ENCODE measurements at regions not wholly inside any gene's neighbourhood (a gene's known extent, or its start where the extent isn't known, plus 50 kb on each side); places are given as distances from the start of the nearest gene placed in this dataset.

GRCh38 chr6:120558294-120558693 lies 776.0 kb downstream of the TBC1D32 start:
- no CpG with 5 or more reads among the region's 2 CpGs for WGBS (ENCODE audit: insufficient coverage)
- H3K36me3 Mint-ChIP-seq = no peaks in the 10 kb centered on the region

DNA sequence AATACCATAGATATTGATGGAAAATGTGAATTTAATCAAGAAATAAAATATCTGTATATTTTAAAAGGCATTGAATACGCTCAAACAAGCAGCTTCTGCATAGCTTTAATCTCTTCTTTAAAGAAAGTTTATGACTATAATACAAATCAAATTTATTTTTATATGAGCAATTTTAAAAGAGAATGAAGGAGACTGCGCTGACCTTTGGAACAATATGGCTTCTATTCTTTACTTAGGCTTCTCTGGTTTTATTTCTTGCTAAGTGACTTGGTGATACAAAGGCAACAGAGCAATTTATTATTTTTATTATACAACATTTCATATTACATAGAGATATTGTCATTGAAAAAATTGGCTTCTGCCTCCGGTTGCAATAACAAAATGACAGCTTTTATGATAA lies 776.7 kb downstream of the TBC1D32 start:
- no peak for DNase-seq
- Histone ChIP-seq H3K79me2 (ENCODE audit: insufficient read depth, low read length) (no peaks in the 10 kb centered on the region), H3K9me3 (replicated peaks in 1 of 2; ENCODE audit: control insufficient read depth in 1 of 2, insufficient read depth in 1 of 2, low read length in 2 of 2) (no peaks in the 10 kb centered on the region), H3K4me2 (replicated peaks; ENCODE audit: extremely low read depth, low read length, poor library complexity, severe bottlenecking) (no peak overlapping the region), H4K20me1 (ENCODE audit: insufficient read depth, low read length) (no peaks in the 10 kb centered on the region), H3K36me3 (replicated peaks in 1 of 2; ENCODE audit: control insufficient read depth in 1 of 2, insufficient read depth in 2 of 2, low read length in 2 of 2) (no peaks in the 10 kb centered on the region), H3K4me3 (replicated peaks in 1 of 3; ENCODE audit: low read depth in 2 of 3, low read length in 3 of 3) (no peak overlapping the region), H3K9ac (ENCODE audit: insufficient read depth, low read length, poor library complexity, severe bottlenecking) (no peak overlapping the region), H2AFZ (ENCODE audit: insufficient read depth, low read depth, low read length, poor library complexity, severe bottlenecking) (no peak overlapping the region), H3K27me3 (ENCODE audit: control insufficient read depth in 2 of 2, insufficient read depth in 2 of 2, low read length in 2 of 2) (no peaks in the 10 kb centered on the region), H3K4me1 (ENCODE audit: control insufficient read depth in 1 of 2, insufficient read depth in 2 of 2, low read length in 2 of 2) (no peaks in the 10 kb centered on the region), H3K27ac (ENCODE audit: low read depth in 1 of 2, low read length in 2 of 2) (no peak overlapping the region)
- WGBS (ENCODE audit: insufficient coverage) = no CpG with 5 or more reads among the region's 3 CpGs
- Mint-ChIP-seq H3K36me3 (no peaks in the 10 kb centered on the region), H3K27me3 (ENCODE audit: low read depth in 3 of 3) (no peaks in the 10 kb centered on the region), H3K4me3 (no peak overlapping the region), H3K27ac (no peak overlapping the region), H3K4me1 (no peaks in the 10 kb centered on the region), H3K9me3 (peaks cover 0 to 4% (median 2%) of the 10 kb centered on the region in 7 donors)
- TF ChIP-seq CTCF (IDR thresholded peaks at IDR 0.05) = no peak
- intact Hi-C loops (cut with micrococcal nuclease) = no loop called here

More at GRCh38 chr6:120558294-120558693, 776.0 kb downstream of the TBC1D32 start:
- no peaks in the 10 kb centered on the region for H4K20me1 ChIP-seq (ENCODE audit: insufficient read depth, low read length)
- no peaks in the 10 kb centered on the region for H3K27me3 ChIP-seq (ENCODE audit: control insufficient read depth in 2 of 2, insufficient read depth in 2 of 2, low read length in 2 of 2)
- H3K36me3 ChIP-seq (replicated peaks in 1 of 2; ENCODE audit: control insufficient read depth in 1 of 2, insufficient read depth in 2 of 2, low read length in 2 of 2) = no peaks in the 10 kb centered on the region
- no peak overlapping the region for H3K27ac Mint-ChIP-seq
- no peak overlapping the region for H3K9ac ChIP-seq (ENCODE audit: insufficient read depth, low read length, poor library complexity, severe bottlenecking)
- no peak overlapping the region for H3K4me3 Mint-ChIP-seq
- no peaks in the 10 kb centered on the region for H3K4me1 ChIP-seq (ENCODE audit: control insufficient read depth in 1 of 2, insufficient read depth in 2 of 2, low read length in 2 of 2)
- no peak overlapping the region for H3K4me3 ChIP-seq (replicated peaks in 1 of 3; ENCODE audit: low read depth in 2 of 3, low read length in 3 of 3)
- DNase-seq = no peak
- no peak overlapping the region for H3K4me2 ChIP-seq (replicated peaks; ENCODE audit: extremely low read depth, low read length, poor library complexity, severe bottlenecking)
- no peaks in the 10 kb centered on the region for H3K79me2 ChIP-seq (ENCODE audit: insufficient read depth, low read length)
- no peak for TF ChIP-seq CTCF (IDR thresholded peaks at IDR 0.05)
- no peak overlapping the region for H3K27ac ChIP-seq (ENCODE audit: low read depth in 1 of 2, low read length in 2 of 2)
- intact Hi-C loops (cut with micrococcal nuclease) = no loop called here
- H3K9me3 Mint-ChIP-seq = peaks cover 0 to 4% (median 2%) of the 10 kb centered on the region in 7 donors
- H2AFZ ChIP-seq (ENCODE audit: insufficient read depth, low read depth, low read length, poor library complexity, severe bottlenecking) = no peak overlapping the region
- H3K4me1 Mint-ChIP-seq = no peaks in the 10 kb centered on the region
- H3K9me3 ChIP-seq (replicated peaks in 1 of 2; ENCODE audit: control insufficient read depth in 1 of 2, insufficient read depth in 1 of 2, low read length in 2 of 2) = peaks cover 4 to 6% of the 10 kb centered on the region in 2 donors
- no peaks in the 10 kb centered on the region for H3K27me3 Mint-ChIP-seq (ENCODE audit: low read depth in 3 of 3)
